GM10266 (cell line): ENCODE measurements at regions not wholly inside any gene's neighbourhood (a gene's known extent, or its start where the extent isn't known, plus 50 kb on each side); places are given as distances from the start of the nearest gene placed in this dataset.

Experiments used
- DNase-seq: peaks from one replicate; pipeline ENCODE4 v3.0.0; 2012; ENCODE audit errors: extremely low spot score
- CTCF ChIP-seq: IDR thresholded peaks from 2 replicates; pipeline ENCODE4 v1.5.1; 2012; ENCODE audit warnings: mild to moderate bottlenecking, low read depth; ENCODE audit not compliant: control insufficient read depth, insufficient read depth; ENCODE audit errors: missing control alignments

DNA sequence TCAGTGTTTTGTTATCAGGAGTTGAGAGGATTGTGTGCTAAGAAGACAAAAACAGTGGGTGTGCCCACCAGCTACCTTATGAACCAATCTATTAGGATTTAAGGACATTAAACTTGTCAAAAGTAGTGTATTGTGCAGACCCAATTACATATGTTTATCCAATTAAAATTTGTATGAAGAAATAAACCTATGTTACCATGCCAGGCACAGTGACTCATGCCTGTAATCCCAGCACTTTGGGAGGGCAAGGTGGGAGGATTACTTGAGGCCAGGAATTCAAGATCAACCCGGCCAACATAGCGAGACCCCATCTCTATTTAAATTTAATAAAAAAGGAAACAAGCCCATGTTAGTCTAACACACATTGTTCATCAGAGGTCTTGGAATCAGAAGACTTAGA is 162.2 kb downstream of the IRS1 start:
- TF ChIP-seq CTCF = no peak
- DNase-seq = no peak

DNA sequence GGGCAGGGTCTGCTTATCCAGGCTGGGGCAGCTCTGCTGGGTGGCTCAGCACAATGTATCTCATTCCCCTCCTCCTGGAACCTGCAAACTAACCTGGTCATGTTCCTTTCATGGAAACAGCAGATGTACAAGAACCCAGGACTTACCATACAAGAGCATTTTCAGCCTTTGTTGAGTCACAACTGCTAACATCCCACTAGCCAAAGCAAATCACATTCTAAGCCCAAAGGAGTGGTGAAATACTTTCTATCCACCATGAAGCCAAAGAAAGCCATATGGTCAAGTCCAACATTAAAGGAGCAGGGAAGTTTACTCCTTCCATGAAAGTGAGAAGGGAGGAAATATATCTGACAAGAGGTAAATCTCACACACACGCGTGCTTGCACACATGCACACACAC is 163.0 kb downstream of the IRS1 start:
- no peak for DNase-seq
- no peak for TF ChIP-seq CTCF

- TF ChIP-seq CTCF = no peak
- DNase-seq = no peak
Measured at GRCh38 chr2:226634943-226635604, 164.5 kb downstream of the IRS1 start.

DNA sequence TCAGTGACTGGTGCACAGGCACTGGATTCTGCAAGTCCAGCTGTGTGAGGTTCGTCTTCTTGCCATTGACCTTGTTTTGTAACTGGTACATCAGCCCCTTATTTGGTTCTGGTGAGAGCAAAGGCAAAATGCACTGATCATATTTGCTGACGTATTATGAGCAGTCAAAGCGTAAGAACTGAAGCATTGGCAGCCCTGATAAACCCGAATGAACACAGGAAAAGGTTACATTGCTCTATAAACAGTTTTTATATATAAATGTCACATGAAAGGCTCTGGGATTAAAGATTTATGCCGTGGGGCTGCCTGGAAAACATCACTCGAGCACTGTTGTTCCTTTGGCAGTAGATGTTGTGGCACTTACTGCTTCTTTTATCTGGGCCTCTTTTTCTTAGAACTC is 167.9 kb downstream of the IRS1 start:
- no peak for TF ChIP-seq CTCF
- no peak for DNase-seq

DNA sequence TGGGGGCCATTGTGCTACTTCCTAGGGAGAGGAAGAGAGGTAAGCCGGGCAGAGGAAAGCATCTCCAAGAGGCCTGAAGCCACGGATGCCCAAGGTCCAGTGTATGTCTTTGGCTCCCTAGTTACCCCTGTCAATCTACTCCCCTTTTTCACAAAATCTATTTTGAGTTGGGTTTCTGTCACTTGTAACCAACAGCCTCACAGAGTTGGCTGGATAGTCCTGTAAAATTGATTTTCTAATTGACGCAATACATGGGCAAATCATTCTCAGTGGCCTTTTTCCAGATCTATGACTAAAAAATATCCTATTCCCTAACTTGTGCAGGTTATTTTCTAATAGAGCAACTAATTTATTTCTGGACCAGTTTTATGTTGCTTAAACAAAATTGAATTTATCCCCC is 168.4 kb downstream of the IRS1 start:
- no peak for DNase-seq
- TF ChIP-seq CTCF = no peak

GRCh38 chr2:226625946-226626345 is 173.7 kb downstream of the IRS1 start:
- no peak for TF ChIP-seq CTCF
- no peak for DNase-seq

DNA sequence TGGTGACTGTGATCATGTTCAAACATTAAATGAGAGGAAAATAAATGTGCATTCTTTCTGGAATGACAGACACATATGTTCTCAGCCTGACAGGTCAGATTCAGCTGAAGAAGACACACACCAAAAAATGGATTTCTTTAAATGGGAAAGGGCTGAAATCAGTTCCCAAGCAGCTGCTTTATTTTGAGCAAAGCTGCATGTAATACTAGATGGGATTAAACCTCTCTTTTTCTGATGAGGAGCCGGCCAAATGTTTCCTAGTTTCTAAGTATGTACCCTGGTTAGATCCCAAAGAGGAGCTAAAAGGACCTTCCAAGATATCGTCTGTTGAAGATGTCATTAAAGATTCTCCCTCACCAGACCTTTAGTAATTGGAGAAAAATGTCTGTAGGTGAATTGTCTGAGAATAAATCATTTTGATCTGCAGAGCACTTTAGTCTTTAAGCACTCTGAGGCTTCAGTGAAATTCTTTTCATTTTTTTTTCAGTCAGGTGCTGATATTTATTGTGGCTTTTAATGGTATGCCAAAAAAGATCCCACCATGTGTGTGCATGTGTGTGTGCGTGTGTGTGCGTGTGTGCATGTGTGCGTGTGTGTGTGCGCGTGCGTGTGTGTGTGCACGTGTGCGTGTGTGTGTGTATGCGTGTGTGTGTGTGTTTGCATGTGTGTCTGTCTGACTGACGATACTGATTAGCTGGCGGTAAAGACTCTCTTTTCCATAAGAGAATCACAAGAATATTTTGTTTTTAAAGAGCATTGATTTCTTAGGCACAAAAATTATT is 175.8 kb downstream of the IRS1 start:
- no peak for DNase-seq
- no peak for TF ChIP-seq CTCF
